Testis (tissue), 2 donors: ENCODE measurements at regions not wholly inside any gene's neighbourhood (a gene's known extent, or its start where the extent isn't known, plus 50 kb on each side); places are given as distances from the start of the nearest gene placed in this dataset.

ENCODE experiments used
- POLR2A ChIP-seq: fragments of 450-650 bp; IDR thresholded peaks from one replicate; pipeline ENCODE4 v1.6.1; 2017; ENCODE audit warnings: antibody characterized with exemption, mild to moderate bottlenecking, moderate library complexity
- TF ChIP-seq, protein P1 (sequence below), 3 experiments: fragments of 450-650 bp in 2 of 3; fragments of 200-600 bp in 1 of 3; sonication (generic) in 1 of 3; IDR thresholded peaks; one replicate each; pipeline ENCODE4 v1.5.1; 2016 to 2019; ENCODE audit warnings: antibody characterized with exemption in 3 of 3, mild to moderate bottlenecking in 2 of 3, moderate library complexity in 1 of 3

- TF ChIP-seq, protein P1, sequence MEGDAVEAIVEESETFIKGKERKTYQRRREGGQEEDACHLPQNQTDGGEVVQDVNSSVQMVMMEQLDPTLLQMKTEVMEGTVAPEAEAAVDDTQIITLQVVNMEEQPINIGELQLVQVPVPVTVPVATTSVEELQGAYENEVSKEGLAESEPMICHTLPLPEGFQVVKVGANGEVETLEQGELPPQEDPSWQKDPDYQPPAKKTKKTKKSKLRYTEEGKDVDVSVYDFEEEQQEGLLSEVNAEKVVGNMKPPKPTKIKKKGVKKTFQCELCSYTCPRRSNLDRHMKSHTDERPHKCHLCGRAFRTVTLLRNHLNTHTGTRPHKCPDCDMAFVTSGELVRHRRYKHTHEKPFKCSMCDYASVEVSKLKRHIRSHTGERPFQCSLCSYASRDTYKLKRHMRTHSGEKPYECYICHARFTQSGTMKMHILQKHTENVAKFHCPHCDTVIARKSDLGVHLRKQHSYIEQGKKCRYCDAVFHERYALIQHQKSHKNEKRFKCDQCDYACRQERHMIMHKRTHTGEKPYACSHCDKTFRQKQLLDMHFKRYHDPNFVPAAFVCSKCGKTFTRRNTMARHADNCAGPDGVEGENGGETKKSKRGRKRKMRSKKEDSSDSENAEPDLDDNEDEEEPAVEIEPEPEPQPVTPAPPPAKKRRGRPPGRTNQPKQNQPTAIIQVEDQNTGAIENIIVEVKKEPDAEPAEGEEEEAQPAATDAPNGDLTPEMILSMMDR (IDR thresholded peaks at IDR 0.05), result no peak
- TF ChIP-seq POLR2A, result no peak
These were observed 1446.8 kb downstream of the PCDH9 start for GRCh38 chr13:65783383-65783782.
